Loucy (cell line): ENCODE measurements at regions not wholly inside any gene's neighbourhood (a gene's known extent, or its start where the extent isn't known, plus 50 kb on each side); places are given as distances from the start of the nearest gene placed in this dataset.

Experiments used
- H2AFZ ChIP-seq: fragments of 200-600 bp; sonication (generic); 2 replicates; pipeline ENCODE4 v1.6.0; 2016; ENCODE audit warnings: antibody characterized with exemption, mild to moderate bottlenecking, low read length, moderate library complexity
- H3F3A ChIP-seq: fragments of 200-600 bp; 2 replicates; pipeline ENCODE4 v1.6.0; 2016; ENCODE audit warnings: antibody characterized with exemption, low read depth, mild to moderate bottlenecking
- H3K27me3 ChIP-seq: fragments of 200-600 bp; sonication (generic); 2 replicates; pipeline ENCODE4 v1.6.1; 2014; ENCODE audit warnings: low read length, mild to moderate bottlenecking; ENCODE audit not compliant: insufficient read depth, poor library complexity, severe bottlenecking
- H3K36me3 ChIP-seq: fragments of 200-600 bp; sonication (generic); 2 replicates; pipeline ENCODE4 v1.6.1; 2016; ENCODE audit warnings: low read length; ENCODE audit not compliant: insufficient read depth
- H3K4me1 ChIP-seq: fragments of 200-600 bp; sonication (generic); 2 replicates; pipeline ENCODE4 v1.5.1; 2014; ENCODE audit warnings: low read length, mild to moderate bottlenecking; ENCODE audit not compliant: insufficient read depth, poor library complexity, severe bottlenecking
- H3K4me2 ChIP-seq: fragments of 200-600 bp; sonication (generic); 2 replicates; pipeline ENCODE4 v1.6.0; 2014; ENCODE audit warnings: antibody characterized with exemption, low read length, low read depth, mild to moderate bottlenecking; ENCODE audit not compliant: poor library complexity, severe bottlenecking
- H3K4me3 ChIP-seq: fragments of 200-600 bp; sonication (generic); 2 replicates; pipeline ENCODE4 v1.5.1; 2014; ENCODE audit warnings: low read length, mild to moderate bottlenecking, mixed read lengths; ENCODE audit not compliant: poor library complexity, severe bottlenecking
- H3K79me2 ChIP-seq: fragments of 200-600 bp; sonication (generic); 2 replicates; pipeline ENCODE4 v1.6.1; 2014; ENCODE audit warnings: low read length; ENCODE audit not compliant: insufficient read depth
- H3K9ac ChIP-seq: fragments of 200-600 bp; sonication (generic); 2 replicates; pipeline ENCODE4 v1.6.0; 2014; ENCODE audit warnings: mild to moderate bottlenecking, low read depth, low read length, moderate library complexity; ENCODE audit not compliant: poor library complexity, severe bottlenecking
- H3K9me2 ChIP-seq: fragments of 200-600 bp; sonication (generic); replicated peaks from 2 replicates; pipeline ENCODE4 v1.6.1; 2016; ENCODE audit warnings: low read depth, low read length, mixed read lengths
- H3K9me3 ChIP-seq: fragments of 200-600 bp; sonication (generic); 2 replicates; pipeline ENCODE4 v1.6.1; 2014; ENCODE audit warnings: mild to moderate bottlenecking, antibody characterized with exemption, low read length, low read depth; ENCODE audit not compliant: insufficient read depth
- H4K20me1 ChIP-seq: fragments of 200-600 bp; sonication (generic); 2 replicates; pipeline ENCODE4 v1.6.0; 2014; ENCODE audit warnings: antibody characterized with exemption, low read length, mild to moderate bottlenecking; ENCODE audit not compliant: insufficient read depth, poor library complexity, severe bottlenecking
- CTCF ChIP-seq: fragments of 200-600 bp; sonication (generic); conservative IDR thresholded peaks from 2 replicates; pipeline ENCODE4 v1.5.1; 2014; ENCODE audit warnings: mild to moderate bottlenecking, antibody characterized with exemption, low read length
- EZH2phosphoT487 ChIP-seq: fragments of 200-600 bp; IDR thresholded peaks from 2 replicates; pipeline ENCODE4 v1.6.1; 2018; ENCODE audit warnings: antibody characterized with exemption, mild to moderate bottlenecking, moderate library complexity, borderline replicate concordance

- H3K36me3 ChIP-seq, result no peaks in the 10 kb centered on the region
- no peak overlapping the region for H3K9ac ChIP-seq
- no peaks in the 10 kb centered on the region for H3K9me3 ChIP-seq
- H2AFZ ChIP-seq, result no peak overlapping the region
- no peaks in the 10 kb centered on the region for H3K27me3 ChIP-seq
- H3K4me2 ChIP-seq, result no peak overlapping the region
- H3K4me3 ChIP-seq, result no peak overlapping the region
- TF ChIP-seq EZH2phosphoT487 (no peak), CTCF (no peak)
- H4K20me1 ChIP-seq, result no peaks in the 10 kb centered on the region
- no peaks in the 10 kb centered on the region for H3K9me2 ChIP-seq
- H3K4me1 ChIP-seq, result no peaks in the 10 kb centered on the region
- no peaks in the 10 kb centered on the region for H3F3A ChIP-seq
- H3K79me2 ChIP-seq, result no peaks in the 10 kb centered on the region
Measured at GRCh38 chr10:20473023-20473760, 423.9 kb downstream of the NEBL start.

GRCh38 chr10:20466731-20467130 lies 430.4 kb downstream of the NEBL start:
- no peak overlapping the region for H3K9ac ChIP-seq
- no peaks in the 10 kb centered on the region for H4K20me1 ChIP-seq
- no peaks in the 10 kb centered on the region for H3K79me2 ChIP-seq
- no peak overlapping the region for H2AFZ ChIP-seq
- H3K27me3 ChIP-seq, result no peaks in the 10 kb centered on the region
- H3K4me2 ChIP-seq, result no peak overlapping the region
- H3K36me3 ChIP-seq, result no peaks in the 10 kb centered on the region
- H3F3A ChIP-seq, result no peaks in the 10 kb centered on the region
- H3K4me1 ChIP-seq, result no peaks in the 10 kb centered on the region
- H3K4me3 ChIP-seq, result no peak overlapping the region
- TF ChIP-seq CTCF, result no peak
- TF ChIP-seq EZH2phosphoT487, result no peak
- no peaks in the 10 kb centered on the region for H3K9me3 ChIP-seq
- no peaks in the 10 kb centered on the region for H3K9me2 ChIP-seq

DNA sequence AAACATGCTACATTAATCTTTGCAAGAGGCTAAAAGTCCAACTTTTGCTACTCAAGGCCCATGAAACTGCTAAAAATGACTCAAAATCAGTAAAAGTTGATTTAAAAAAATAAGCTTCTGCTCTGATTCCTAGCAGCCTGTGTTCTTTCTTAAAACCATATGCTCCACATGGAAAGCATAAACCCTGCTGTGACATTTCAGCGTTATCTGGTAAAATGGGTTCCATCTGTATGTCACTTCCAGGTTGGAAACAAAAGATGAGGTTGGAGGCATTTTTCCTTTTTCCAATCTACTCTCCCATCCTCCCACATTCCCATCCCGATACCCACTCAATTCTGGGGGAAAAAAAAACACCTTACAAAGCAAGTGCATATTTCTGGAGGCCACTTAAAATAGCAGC lies 439.5 kb downstream of the NEBL start:
- Histone ChIP-seq H3K4me3 (no peak overlapping the region), H3K27me3 (no peaks in the 10 kb centered on the region), H3K36me3 (no peaks in the 10 kb centered on the region), H3K9me3 (no peaks in the 10 kb centered on the region), H3K9me2 (no peaks in the 10 kb centered on the region), H3K4me2 (no peak overlapping the region), H3K4me1 (no peaks in the 10 kb centered on the region), H3K9ac (no peak overlapping the region), H2AFZ (no peak overlapping the region), H4K20me1 (no peaks in the 10 kb centered on the region), H3K79me2 (no peaks in the 10 kb centered on the region), H3F3A (no peaks in the 10 kb centered on the region)
- no peak for TF ChIP-seq CTCF
- TF ChIP-seq EZH2phosphoT487, result no peak
